Effector memory CD8-positive, alpha-beta T cell (primary cell): ENCODE measurements at regions not wholly inside any gene's neighbourhood (a gene's known extent, or its start where the extent isn't known, plus 50 kb on each side); places are given as distances from the start of the nearest gene placed in this dataset.
"Not testable (repeated sequence)": the region's sequence is repeated elsewhere in the genome, so short reads cannot be mapped to it uniquely, and the experiment has no call there.

Experiments
- ATAC-seq: fragments of 150-1000 bp; cut with Tn5 transposase; replicated peaks from 2 replicates; pipeline ENCODE4 v1.10.0; 2021; ENCODE audit warnings: mild to moderate bottlenecking, moderate library complexity
- DNase-seq, 3 experiments: peaks; one replicate each; pipeline ENCODE4 v3.0.0; 2021
- H3K27ac Mint-ChIP-seq, 2 donors: one replicate each; pipeline ENCODE4 v1.8.0; 2022; ENCODE audit warnings: mild to moderate bottlenecking in 2 of 2, mixed read lengths in 2 of 2, moderate library complexity in 2 of 2
- H3K27me3 Mint-ChIP-seq, 2 donors: one replicate each; pipeline ENCODE4 v1.8.0; 2022; ENCODE audit warnings: mixed read lengths in 2 of 2
- H3K36me3 Mint-ChIP-seq: one replicate; pipeline ENCODE4 v1.8.0; 2022; ENCODE audit warnings: mild to moderate bottlenecking, moderate library complexity, mixed read lengths; ENCODE audit not compliant: insufficient read depth
- H3K4me1 Mint-ChIP-seq, 2 donors: one replicate each; pipeline ENCODE4 v1.8.0; 2022; ENCODE audit warnings: low read depth in 2 of 2, mixed read lengths in 2 of 2
- H3K4me3 Mint-ChIP-seq, 2 donors: one replicate each; pipeline ENCODE4 v1.8.0; 2022; ENCODE audit warnings: mild to moderate bottlenecking in 2 of 2, mixed read lengths in 2 of 2, moderate library complexity in 2 of 2
- H3K9me3 Mint-ChIP-seq, 2 donors: one replicate each; pipeline ENCODE4 v1.8.0; 2022; ENCODE audit warnings: mixed read lengths in 2 of 2

- H3K36me3 Mint-ChIP-seq = no peaks in the 10 kb centered on the region
- peaks cover 0 to 6% of the 10 kb centered on the region in 2 donors for H3K9me3 Mint-ChIP-seq
- H3K4me1 Mint-ChIP-seq = no peaks in the 10 kb centered on the region
- ATAC-seq (no peak), DNase-seq (no peak)
- no peaks in the 10 kb centered on the region for H3K27me3 Mint-ChIP-seq
- H3K27ac Mint-ChIP-seq = no peak overlapping the region
- H3K4me3 Mint-ChIP-seq = no peak overlapping the region
Observed at GRCh38 chr2:77578354-77578753, 56.2 kb upstream of the LRRTM4 start.

- ATAC-seq (no peak), DNase-seq (no peak)
- Mint-ChIP-seq H3K27ac (no peak overlapping the region), H3K27me3 (no peaks in the 10 kb centered on the region), H3K4me1 (no peaks in the 10 kb centered on the region), H3K36me3 (no peaks in the 10 kb centered on the region), H3K9me3 (peaks cover 9% of the 10 kb centered on the region in 2 donors), H3K4me3 (no peak overlapping the region)
Observed at GRCh38 chr2:77579076-77579769, 57.0 kb upstream of the LRRTM4 start.

GRCh38 chr2:77588438-77588837 is 66.3 kb upstream of the LRRTM4 start:
- Mint-ChIP-seq H3K27ac (no peak overlapping the region), H3K4me3 (no peak overlapping the region), H3K27me3 (no peaks in the 10 kb centered on the region), H3K4me1 (no peaks in the 10 kb centered on the region), H3K36me3 (no peaks in the 10 kb centered on the region), H3K9me3 (peaks cover 6 to 18% of the 10 kb centered on the region in 2 donors)
- ATAC-seq = no peak
- DNase-seq = no peak

GRCh38 chr2:77590298-77590917 is 68.2 kb upstream of the LRRTM4 start:
- peaks cover 6 to 8% of the 10 kb centered on the region in 2 donors for H3K9me3 Mint-ChIP-seq
- no peak for ATAC-seq
- no peak overlapping the region for H3K27ac Mint-ChIP-seq
- no peaks in the 10 kb centered on the region for H3K27me3 Mint-ChIP-seq
- H3K4me1 Mint-ChIP-seq = no peaks in the 10 kb centered on the region
- H3K4me3 Mint-ChIP-seq = no peak overlapping the region
- H3K36me3 Mint-ChIP-seq = no peaks in the 10 kb centered on the region
- no peak for DNase-seq

- not testable (repeated sequence) for H3K27ac Mint-ChIP-seq, DNase-seq, H3K27me3 Mint-ChIP-seq, H3K9me3 Mint-ChIP-seq, ATAC-seq, H3K36me3 Mint-ChIP-seq, H3K4me1 Mint-ChIP-seq, H3K4me3 Mint-ChIP-seq
Observed at GRCh38 chr2:77592955-77593354, 70.8 kb upstream of the LRRTM4 start.

GRCh38 chr2:77602771-77603170 is 80.6 kb upstream of the LRRTM4 start:
- Mint-ChIP-seq H3K36me3 (no peaks in the 10 kb centered on the region), H3K27me3 (no peaks in the 10 kb centered on the region), H3K4me1 (no peaks in the 10 kb centered on the region), H3K27ac (no peak overlapping the region), H3K9me3 (peaks cover 0 to 9% of the 10 kb centered on the region in 2 donors), H3K4me3 (no peak overlapping the region)
- DNase-seq (no peak), ATAC-seq (no peak)

- H3K9me3 Mint-ChIP-seq = peaks cover 0 to 8% of the 10 kb centered on the region in 2 donors
- H3K27ac Mint-ChIP-seq = no peak overlapping the region
- no peaks in the 10 kb centered on the region for H3K27me3 Mint-ChIP-seq
- no peaks in the 10 kb centered on the region for H3K36me3 Mint-ChIP-seq
- no peak for DNase-seq
- ATAC-seq = no peak
- no peaks in the 10 kb centered on the region for H3K4me1 Mint-ChIP-seq
- no peak overlapping the region for H3K4me3 Mint-ChIP-seq
Observed at GRCh38 chr2:77604953-77605929, 83.1 kb upstream of the LRRTM4 start.

- Mint-ChIP-seq H3K4me3 (no peak overlapping the region), H3K27ac (no peak overlapping the region), H3K9me3 (peaks cover 9 to 11% of the 10 kb centered on the region in 2 donors), H3K36me3 (no peaks in the 10 kb centered on the region), H3K27me3 (no peaks in the 10 kb centered on the region), H3K4me1 (no peaks in the 10 kb centered on the region)
- DNase-seq (no peak), ATAC-seq (no peak)
Observed at GRCh38 chr2:77608510-77608909, 86.3 kb upstream of the LRRTM4 start.

GRCh38 chr2:77629539-77629938 is 107.4 kb upstream of the LRRTM4 start:
- no peak for DNase-seq
- H3K27me3 Mint-ChIP-seq = no peaks in the 10 kb centered on the region
- peaks cover 0 to 3% of the 10 kb centered on the region in 2 donors for H3K9me3 Mint-ChIP-seq
- no peak overlapping the region for H3K4me3 Mint-ChIP-seq
- H3K4me1 Mint-ChIP-seq = no peaks in the 10 kb centered on the region
- no peak overlapping the region for H3K27ac Mint-ChIP-seq
- no peak for ATAC-seq
- H3K36me3 Mint-ChIP-seq = no peaks in the 10 kb centered on the region

GRCh38 chr2:77631007-77631406 is 108.8 kb upstream of the LRRTM4 start:
- Mint-ChIP-seq H3K27me3 (no peaks in the 10 kb centered on the region), H3K4me3 (no peak overlapping the region), H3K27ac (no peak overlapping the region), H3K9me3 (peaks cover 0 to 3% of the 10 kb centered on the region in 2 donors), H3K4me1 (no peaks in the 10 kb centered on the region), H3K36me3 (no peaks in the 10 kb centered on the region)
- DNase-seq (no peak), ATAC-seq (no peak)

GRCh38 chr2:77633601-77634000 is 111.4 kb upstream of the LRRTM4 start:
- ATAC-seq (no peak), DNase-seq (no peak)
- H3K4me1 Mint-ChIP-seq = no peaks in the 10 kb centered on the region
- H3K9me3 Mint-ChIP-seq = peaks cover 3 to 5% of the 10 kb centered on the region in 2 donors
- H3K27me3 Mint-ChIP-seq = no peaks in the 10 kb centered on the region
- no peaks in the 10 kb centered on the region for H3K36me3 Mint-ChIP-seq
- no peak overlapping the region for H3K4me3 Mint-ChIP-seq
- no peak overlapping the region for H3K27ac Mint-ChIP-seq

- H3K4me1 Mint-ChIP-seq = no peaks in the 10 kb centered on the region
- no peaks in the 10 kb centered on the region for H3K36me3 Mint-ChIP-seq
- no peak overlapping the region for H3K4me3 Mint-ChIP-seq
- no peaks in the 10 kb centered on the region for H3K27me3 Mint-ChIP-seq
- no peak for DNase-seq
- no peak overlapping the region for H3K27ac Mint-ChIP-seq
- H3K9me3 Mint-ChIP-seq = peaks cover 6 to 29% of the 10 kb centered on the region in 2 donors
- ATAC-seq = no peak
Observed at GRCh38 chr2:77640924-77641323, 118.7 kb upstream of the LRRTM4 start.

GRCh38 chr2:77642339-77642738 is 120.2 kb upstream of the LRRTM4 start:
- Mint-ChIP-seq H3K27ac (no peak overlapping the region), H3K27me3 (no peaks in the 10 kb centered on the region), H3K36me3 (no peaks in the 10 kb centered on the region), H3K9me3 (peaks cover 6 to 29% of the 10 kb centered on the region in 2 donors), H3K4me1 (no peaks in the 10 kb centered on the region), H3K4me3 (no peak overlapping the region)
- no peak for ATAC-seq
- DNase-seq = no peak
